Breast epithelium (tissue), 4 donors: ENCODE measurements at regions not wholly inside any gene's neighbourhood (a gene's known extent, or its start where the extent isn't known, plus 50 kb on each side); places are given as distances from the start of the nearest gene placed in this dataset.

Experiments
- DNase-seq, 2 donors: peaks; one replicate each; pipeline ENCODE4 v3.0.0-alpha.2; 2019; ENCODE audit warnings: low spot score in 2 of 2
- H3K27ac ChIP-seq, 2 donors: fragments of 200-600 bp; sonication (generic) in 1 of 2; one replicate each; pipeline ENCODE4 v1.5.1; 2016 to 2019; ENCODE audit warnings: mild to moderate bottlenecking in 1 of 2
- H3K27me3 ChIP-seq, 2 donors: fragments of 200-600 bp; sonication (generic) in 1 of 2; one replicate each; pipeline versions ENCODE4 v1.5.1 to v1.6.0; 2017 to 2019; ENCODE audit warnings: control low read depth in 1 of 2, mild to moderate bottlenecking in 1 of 2
- H3K36me3 ChIP-seq: fragments of 200-600 bp; one replicate; pipeline ENCODE4 v1.5.1; 2019
- H3K4me1 ChIP-seq, 2 donors: fragments of 200-600 bp; sonication (generic); one replicate each; pipeline ENCODE4 v1.5.1; 2016 to 2019; ENCODE audit warnings: control low read depth in 1 of 2
- H3K4me3 ChIP-seq, 3 donors: fragments of 200-600 bp; sonication (generic); 1 replicate in 2 of 3; 2 replicates in 1 of 3; pipeline ENCODE4 v1.5.1; 2016 to 2019; ENCODE audit warnings: mild to moderate bottlenecking in 3 of 3, moderate library complexity in 2 of 3
- H3K9me3 ChIP-seq, 2 donors: fragments of 200-600 bp; sonication (generic) in 1 of 2; one replicate each; pipeline ENCODE4 v1.5.1; 2016 to 2019; ENCODE audit warnings: control low read depth in 1 of 2
- POLR2A ChIP-seq: fragments of 450-650 bp; IDR thresholded peaks from one replicate; pipeline ENCODE4 v1.6.1; 2016; ENCODE audit warnings: antibody characterized with exemption, mild to moderate bottlenecking, moderate library complexity
- POLR2AphosphoS5 ChIP-seq, 3 donors: sonication (generic); formaldehyde crosslinking; IDR thresholded peaks; one replicate each; pipeline ENCODE4 v1.6.1; 2017; ENCODE audit warnings: antibody characterized with exemption in 3 of 3
- intact Hi-C: fragments of 100-400 bp; cut with DNase I; formaldehyde crosslinking; loops from one replicate; pipeline ENCODE4 v1.15.1; 2023; ENCODE audit warnings: low total_unique reads
- TF ChIP-seq, protein P1 (sequence below), 3 donors: fragments of 450-650 bp; IDR thresholded peaks; one replicate each; pipeline ENCODE4 v1.5.1; 2016 to 2017; ENCODE audit warnings: antibody characterized with exemption in 3 of 3, mild to moderate bottlenecking in 3 of 3, moderate library complexity in 3 of 3

DNA sequence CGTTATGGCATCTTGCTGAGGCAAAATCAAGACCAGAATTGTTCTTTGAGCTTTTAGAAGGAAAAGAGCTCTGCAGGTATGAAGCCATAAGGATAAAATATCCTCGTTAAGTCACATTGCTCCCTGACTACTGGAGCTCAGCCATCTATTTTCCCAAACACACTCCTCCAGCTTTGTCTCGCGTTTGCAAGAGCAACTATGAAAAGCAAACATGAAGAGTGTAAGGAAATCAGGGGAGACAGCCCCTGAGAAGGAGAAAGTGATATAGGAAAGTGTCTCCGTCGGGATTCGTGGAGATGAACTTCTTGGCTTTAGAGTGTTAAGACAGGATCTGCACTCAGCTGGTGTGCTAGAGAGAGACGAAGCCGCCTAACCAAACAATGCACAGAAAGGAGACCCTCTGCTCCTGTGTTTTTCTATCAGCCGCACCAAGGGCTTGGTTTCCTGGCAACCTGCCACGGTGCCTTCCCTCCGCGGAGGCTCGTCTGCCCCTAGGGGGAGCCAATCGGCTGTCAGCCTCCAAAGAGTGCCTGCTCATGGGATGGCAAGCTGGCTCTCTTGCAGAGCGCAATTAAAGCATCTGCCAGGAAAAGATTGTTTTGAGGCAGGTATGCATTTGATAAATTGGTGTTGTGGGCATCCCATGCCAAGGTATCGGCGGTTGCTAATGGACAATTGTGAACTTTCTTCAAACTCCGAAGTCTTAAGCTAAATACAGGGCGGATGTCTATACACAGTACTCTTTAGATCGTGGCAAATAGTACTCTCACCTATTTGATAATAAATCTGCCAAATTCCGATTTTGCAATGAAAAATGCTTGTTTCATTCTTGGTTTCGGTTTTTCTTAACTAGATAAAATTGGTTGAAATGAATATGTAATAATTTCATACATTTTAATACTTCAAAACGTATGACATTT lies 603.2 kb downstream of the RNF144B start:
- H3K4me3 ChIP-seq: no peak overlapping the region
- TF ChIP-seq POLR2AphosphoS5 (IDR thresholded peaks at IDR 0.05) (no peak), POLR2A (no peak)
- TF ChIP-seq, protein P1, sequence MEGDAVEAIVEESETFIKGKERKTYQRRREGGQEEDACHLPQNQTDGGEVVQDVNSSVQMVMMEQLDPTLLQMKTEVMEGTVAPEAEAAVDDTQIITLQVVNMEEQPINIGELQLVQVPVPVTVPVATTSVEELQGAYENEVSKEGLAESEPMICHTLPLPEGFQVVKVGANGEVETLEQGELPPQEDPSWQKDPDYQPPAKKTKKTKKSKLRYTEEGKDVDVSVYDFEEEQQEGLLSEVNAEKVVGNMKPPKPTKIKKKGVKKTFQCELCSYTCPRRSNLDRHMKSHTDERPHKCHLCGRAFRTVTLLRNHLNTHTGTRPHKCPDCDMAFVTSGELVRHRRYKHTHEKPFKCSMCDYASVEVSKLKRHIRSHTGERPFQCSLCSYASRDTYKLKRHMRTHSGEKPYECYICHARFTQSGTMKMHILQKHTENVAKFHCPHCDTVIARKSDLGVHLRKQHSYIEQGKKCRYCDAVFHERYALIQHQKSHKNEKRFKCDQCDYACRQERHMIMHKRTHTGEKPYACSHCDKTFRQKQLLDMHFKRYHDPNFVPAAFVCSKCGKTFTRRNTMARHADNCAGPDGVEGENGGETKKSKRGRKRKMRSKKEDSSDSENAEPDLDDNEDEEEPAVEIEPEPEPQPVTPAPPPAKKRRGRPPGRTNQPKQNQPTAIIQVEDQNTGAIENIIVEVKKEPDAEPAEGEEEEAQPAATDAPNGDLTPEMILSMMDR (IDR thresholded peaks at IDR 0.05): peak in 1 of 3 donors; percentile 31
- H3K27me3 ChIP-seq: no peaks in the 10 kb centered on the region
- H3K4me1 ChIP-seq: no peaks in the 10 kb centered on the region
- peak in 1 of 2 donors; percentile 70 for DNase-seq
- no peaks in the 10 kb centered on the region for H3K36me3 ChIP-seq
- intact Hi-C loops: no loop called here
- H3K27ac ChIP-seq: no peak overlapping the region
- no peaks in the 10 kb centered on the region for H3K9me3 ChIP-seq

DNA sequence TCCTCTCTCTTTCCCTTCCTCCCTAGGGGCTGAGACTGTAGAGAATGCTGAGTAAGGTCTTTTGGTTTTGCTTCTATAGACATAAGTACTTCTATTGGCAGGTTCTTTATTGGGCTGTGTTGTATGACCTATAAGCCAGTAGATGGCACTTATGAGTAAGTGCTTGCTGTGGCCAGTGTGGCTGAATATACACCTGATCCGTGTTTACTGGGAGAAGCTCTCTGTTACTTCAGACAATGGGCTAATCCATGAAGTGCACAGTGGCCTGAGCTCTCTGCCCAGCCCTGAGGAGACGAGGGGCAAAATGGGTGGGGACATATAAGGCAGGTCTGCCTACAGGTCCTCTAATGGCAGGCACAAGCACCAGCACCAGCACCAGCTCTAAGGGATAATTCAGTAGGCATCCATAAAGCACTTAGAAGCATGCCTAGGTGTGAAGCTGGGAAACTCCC lies 610.3 kb downstream of the RNF144B start:
- Histone ChIP-seq H3K27me3 (no peaks in the 10 kb centered on the region), H3K27ac (no peak overlapping the region), H3K36me3 (no peaks in the 10 kb centered on the region), H3K9me3 (peaks cover 0 to 8% of the 10 kb centered on the region in 2 donors), H3K4me1 (no peaks in the 10 kb centered on the region), H3K4me3 (no peak overlapping the region)
- intact Hi-C loops: no loop called here
- no peak for DNase-seq
- no peak for TF ChIP-seq POLR2AphosphoS5 (IDR thresholded peaks at IDR 0.05)
- TF ChIP-seq, protein P1 (IDR thresholded peaks at IDR 0.05): peak in 2 of 3 donors; percentile 41 to 44

DNA sequence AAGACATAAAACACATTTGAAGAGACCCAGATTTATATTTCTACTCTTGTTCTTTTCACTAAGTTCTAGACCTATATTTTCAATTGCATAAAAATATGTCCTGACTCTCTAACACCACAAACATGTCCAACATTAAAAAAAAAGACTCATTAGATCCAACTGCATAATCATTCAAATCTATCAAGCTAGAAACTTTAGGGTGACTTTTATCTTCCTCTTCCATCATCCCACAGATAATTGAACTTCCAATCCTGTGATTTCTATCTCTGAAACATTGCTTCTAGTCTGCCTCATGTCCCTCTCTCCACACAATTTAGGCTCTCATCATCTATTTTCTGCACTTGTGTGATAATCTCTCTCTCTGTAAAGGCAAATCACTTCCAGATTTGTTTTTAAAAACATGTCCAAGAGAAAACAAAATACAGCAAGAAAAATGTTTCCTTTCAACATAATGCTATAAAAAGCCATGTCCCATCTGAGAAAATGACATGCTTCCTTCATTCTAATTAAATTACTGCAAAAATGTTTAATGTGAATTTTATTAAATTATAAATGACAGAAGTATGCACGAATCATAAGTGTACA lies 615.9 kb downstream of the RNF144B start:
- H3K36me3 ChIP-seq: no peaks in the 10 kb centered on the region
- H3K4me1 ChIP-seq: no peaks in the 10 kb centered on the region
- intact Hi-C loops: no loop called here
- H3K4me3 ChIP-seq: no peak overlapping the region
- no peak for DNase-seq
- H3K9me3 ChIP-seq: no peaks in the 10 kb centered on the region
- TF ChIP-seq POLR2A (no peak), POLR2AphosphoS5 (IDR thresholded peaks at IDR 0.05) (no peak)
- TF ChIP-seq, protein P1 (IDR thresholded peaks at IDR 0.05): no peak
- H3K27me3 ChIP-seq: no peaks in the 10 kb centered on the region
- no peak overlapping the region for H3K27ac ChIP-seq

GRCh38 chr6:19004176-19004575 lies 617.0 kb downstream of the RNF144B start:
- intact Hi-C loops: no loop called here
- Histone ChIP-seq H3K4me3 (no peak overlapping the region), H3K27me3 (no peaks in the 10 kb centered on the region), H3K9me3 (no peaks in the 10 kb centered on the region), H3K27ac (no peak overlapping the region), H3K36me3 (no peaks in the 10 kb centered on the region), H3K4me1 (no peaks in the 10 kb centered on the region)
- TF ChIP-seq POLR2A (no peak), POLR2AphosphoS5 (IDR thresholded peaks at IDR 0.05) (no peak)
- TF ChIP-seq, protein P1 (IDR thresholded peaks at IDR 0.05): no peak
- DNase-seq: no peak

GRCh38 chr6:19009769-19010168 lies 622.6 kb downstream of the RNF144B start:
- no peak for DNase-seq
- Histone ChIP-seq H3K4me3 (no peak overlapping the region), H3K27ac (no peak overlapping the region), H3K27me3 (no peaks in the 10 kb centered on the region), H3K36me3 (no peaks in the 10 kb centered on the region), H3K4me1 (no peaks in the 10 kb centered on the region), H3K9me3 (no peaks in the 10 kb centered on the region)
- TF ChIP-seq POLR2AphosphoS5 (IDR thresholded peaks at IDR 0.05) (no peak), POLR2A (no peak)
- TF ChIP-seq, protein P1 (IDR thresholded peaks at IDR 0.05): no peak
- intact Hi-C loops: no loop called here
